Common myeloid progenitor, CD34-positive (primary cell): ENCODE measurements at regions not wholly inside any gene's neighbourhood (a gene's known extent, or its start where the extent isn't known, plus 50 kb on each side); places are given as distances from the start of the nearest gene placed in this dataset.

ENCODE experiments used
- CTCF ChIA-PET: fragments of 350-600 bp; sonication (Branson Sonifier 250); formaldehyde crosslinking; loops from one replicate; lab custom pipeline; 2021; ENCODE audit warnings: antibody characterized with exemption; lab: Charles Lee
- POLR2A ChIA-PET: fragments of 350-600 bp; sonication (Branson Sonifier 250); formaldehyde crosslinking; loops from one replicate; lab custom pipeline; 2021; ENCODE audit warnings: antibody characterized with exemption; lab: Charles Lee
- DNase-seq, 3 donors: peaks; one replicate each; pipeline versions ENCODE4 v3.0.0 to v3.0.0-alpha.2; 2013
- H3K27ac ChIP-seq, 2 experiments: 1 replicate in 1 of 2; 2 replicates in 1 of 2; pipeline ENCODE4 v1.7.0; 2013; ENCODE audit warnings: inconsistent platforms in 2 of 2, low read length in 2 of 2, mild to moderate bottlenecking in 2 of 2, low read depth in 1 of 2, moderate library complexity in 1 of 2; ENCODE audit not compliant: severe bottlenecking in 2 of 2, insufficient read depth in 1 of 2, poor library complexity in 1 of 2
- H3K27me3 ChIP-seq, 5 experiments: replicated peaks in 2 of 5; 1 replicate in 3 of 5; 2 replicates in 2 of 5; pipeline versions ENCODE4 v1.6.1 to v1.7.0; 2013; ENCODE audit warnings: low read length in 4 of 5, mild to moderate bottlenecking in 2 of 5, moderate library complexity in 2 of 5, inconsistent platforms in 1 of 5; ENCODE audit not compliant: insufficient read depth in 5 of 5, control insufficient read depth in 4 of 5
- H3K36me3 ChIP-seq, 4 experiments: 1 replicate in 2 of 4; 2 replicates in 2 of 4; pipeline versions ENCODE4 v1.6.1 to v1.7.0; 2013; ENCODE audit warnings: low read length in 3 of 4, control low read depth in 1 of 4, mild to moderate bottlenecking in 1 of 4; ENCODE audit not compliant: control insufficient read depth in 4 of 4, insufficient read depth in 4 of 4
- H3K4me1 ChIP-seq, 4 experiments: 1 replicate in 3 of 4; 2 replicates in 1 of 4; pipeline versions ENCODE4 v1.6.1 to v1.7.1; 2013; ENCODE audit warnings: low read length in 3 of 4, mild to moderate bottlenecking in 3 of 4, control low read depth in 1 of 4, inconsistent platforms in 1 of 4, moderate library complexity in 1 of 4; ENCODE audit not compliant: control insufficient read depth in 4 of 4, insufficient read depth in 4 of 4; ENCODE audit errors: control extremely low read depth in 1 of 4
- H3K4me3 ChIP-seq, 7 experiments: 1 replicate in 4 of 7; 2 replicates in 3 of 7; pipeline versions ENCODE4 v1.5.1 to v1.7.0; 2013; ENCODE audit warnings: mild to moderate bottlenecking in 7 of 7, low read length in 6 of 7, moderate library complexity in 6 of 7, inconsistent platforms in 2 of 7, low read depth in 2 of 7, control low read depth in 1 of 7; ENCODE audit not compliant: insufficient read depth in 4 of 7, control insufficient read depth in 1 of 7; ENCODE audit errors: extremely low read depth in 1 of 7
- H3K9me3 ChIP-seq, 5 experiments: 1 replicate in 4 of 5; 2 replicates in 1 of 5; pipeline versions ENCODE4 v1.6.1 to v1.7.1; 2013; ENCODE audit warnings: low read length in 4 of 5, mild to moderate bottlenecking in 2 of 5, inconsistent platforms in 1 of 5, low read depth in 1 of 5, moderate library complexity in 1 of 5; ENCODE audit not compliant: control insufficient read depth in 4 of 5, insufficient read depth in 2 of 5; ENCODE audit errors: control extremely low read depth in 1 of 5
- WGBS: methylation state at CpG from one replicate; pipeline ENCODE4 v1.1.5; 2013; ENCODE audit not compliant: insufficient coverage; 5-methylcytosine and 5-hydroxymethylcytosine counted together

DNA sequence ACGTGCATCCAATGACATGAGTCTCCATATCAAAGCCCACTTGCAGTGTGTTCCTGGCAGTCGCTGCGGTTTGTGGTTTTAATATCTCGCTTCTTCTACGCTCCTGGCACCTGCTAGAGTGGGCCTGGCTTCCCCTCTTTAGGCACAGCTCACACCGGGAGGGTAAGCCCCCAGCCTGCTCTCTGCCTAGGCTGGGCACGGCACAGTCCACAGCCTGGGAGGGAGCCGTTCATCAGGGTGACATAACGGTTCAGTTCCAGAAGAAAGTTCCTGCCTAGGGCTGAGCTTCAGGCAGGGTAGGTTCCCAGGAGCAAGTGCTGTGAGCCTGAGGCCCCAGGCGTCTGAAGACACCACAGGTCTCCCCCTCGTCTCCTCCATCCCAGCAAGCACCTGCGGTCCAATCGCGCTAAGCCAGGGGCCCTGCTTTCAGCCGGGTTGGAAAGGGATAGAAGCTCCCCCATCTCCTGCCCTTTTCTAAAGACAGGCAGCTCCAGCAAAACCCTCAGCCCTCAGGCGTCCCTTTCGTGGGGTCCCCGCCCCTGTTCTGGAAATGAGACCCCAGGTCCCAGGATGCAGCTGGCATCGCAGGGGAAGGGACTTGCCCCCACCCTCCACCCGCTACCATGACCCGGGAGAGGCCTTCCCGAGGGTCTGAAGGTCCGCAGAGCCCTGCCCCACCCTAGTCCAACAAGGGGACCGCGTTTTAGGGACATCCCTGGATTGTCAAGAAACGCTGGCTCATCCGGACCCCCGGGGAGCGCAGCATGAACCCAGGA is 121.6 kb upstream of the ZNF507 start:
- Histone ChIP-seq H3K27me3 (peaks cover 2 to 17% (median 4%) of the 10 kb centered on the region in 5 experiments), H3K4me1 (peaks cover 0 to 35% (median 19%) of the 10 kb centered on the region in 4 experiments), H3K9me3 (no peaks in the 10 kb centered on the region), H3K4me3 (peak overlapping the region in 6 of 7 experiments; percentile 19 to 73 (median 47)), H3K36me3 (no peaks in the 10 kb centered on the region), H3K27ac (no peak overlapping the region)
- ChIA-PET CTCF (interaction anchor here (0.7 to 2.4 kb wide), 22 partner anchors 18 to 1557 kb away, joined by 3 to 17 read pairs (median 4); no protein-coding TSS in a partner anchor), POLR2A (interaction anchor here (1.2 kb wide), 1 partner anchor 22 kb away, joined by 5 read pairs; no protein-coding TSS in a partner anchor)
- WGBS, result 1% methylated on average over 27 of the region's 29 CpGs
- peak; percentile 86 to 97 (median 95) for DNase-seq

GRCh38 chr19:32224371-32225244 is 120.8 kb upstream of the ZNF507 start:
- Histone ChIP-seq H3K4me1 (peaks cover 0 to 32% (median 18%) of the 10 kb centered on the region in 4 experiments), H3K9me3 (no peaks in the 10 kb centered on the region), H3K27me3 (peaks cover 2 to 15% (median 4%) of the 10 kb centered on the region in 5 experiments), H3K27ac (no peak overlapping the region), H3K36me3 (no peaks in the 10 kb centered on the region), H3K4me3 (peak overlapping the region in 6 of 7 experiments; percentile 19 to 73 (median 47))
- CTCF ChIA-PET, result interaction anchor here (0.7 to 2.4 kb wide), 25 partner anchors 15 to 1558 kb away, joined by 3 to 17 read pairs (median 4); no protein-coding TSS in a partner anchor
- POLR2A ChIA-PET, result no interaction called here
- DNase-seq, result peak; percentile 78 to 89 (median 81)
- WGBS, result 3% methylated on average over 42 of the region's 51 CpGs

GRCh38 chr19:32227561-32228165 is 117.7 kb upstream of the ZNF507 start:
- POLR2A ChIA-PET, result no interaction called here
- DNase-seq, result no peak
- peaks cover 0 to 21% (median 15%) of the 10 kb centered on the region in 4 experiments for H3K4me1 ChIP-seq
- WGBS, result 92% methylated on average over 28 of the region's 29 CpGs
- H3K27me3 ChIP-seq, result peaks cover 2 to 22% (median 8%) of the 10 kb centered on the region in 5 experiments
- no peaks in the 10 kb centered on the region for H3K9me3 ChIP-seq
- no peaks in the 10 kb centered on the region for H3K36me3 ChIP-seq
- no peak overlapping the region for H3K27ac ChIP-seq
- no peak overlapping the region for H3K4me3 ChIP-seq
- CTCF ChIA-PET, result interaction anchor here (0.6 kb wide), 1 partner anchor 1442 kb away, joined by 3 read pairs; no protein-coding TSS in a partner anchor

GRCh38 chr19:32230441-32230840 is 115.0 kb upstream of the ZNF507 start:
- POLR2A ChIA-PET, result no interaction called here
- no peak for DNase-seq
- H3K9me3 ChIP-seq, result no peaks in the 10 kb centered on the region
- no peak overlapping the region for H3K27ac ChIP-seq
- CTCF ChIA-PET, result no interaction called here
- peaks cover 0 to 22% (median 2%) of the 10 kb centered on the region in 5 experiments for H3K27me3 ChIP-seq
- WGBS, result 38% methylated on average over 6 of the region's 6 CpGs
- no peaks in the 10 kb centered on the region for H3K36me3 ChIP-seq
- no peaks in the 10 kb centered on the region for H3K4me1 ChIP-seq
- no peak overlapping the region for H3K4me3 ChIP-seq

- Histone ChIP-seq H3K27me3 (peaks cover 0 to 22% (median 2%) of the 10 kb centered on the region in 5 experiments), H3K4me3 (no peak overlapping the region), H3K36me3 (no peaks in the 10 kb centered on the region), H3K4me1 (no peaks in the 10 kb centered on the region), H3K27ac (no peak overlapping the region), H3K9me3 (no peaks in the 10 kb centered on the region)
- 89% methylated on average over 5 of the region's 8 CpGs for WGBS
- no peak for DNase-seq
- CTCF ChIA-PET, result no interaction called here
- POLR2A ChIA-PET, result no interaction called here
These were observed 114.4 kb upstream of the ZNF507 start for GRCh38 chr19:32231020-32231419.

- H3K27ac ChIP-seq, result no peak overlapping the region
- ChIA-PET POLR2A (no interaction called here), CTCF (no interaction called here)
- H3K27me3 ChIP-seq, result peaks cover 0 to 22% (median 2%) of the 10 kb centered on the region in 5 experiments
- no peak for DNase-seq
- H3K4me1 ChIP-seq, result no peaks in the 10 kb centered on the region
- 97% methylated on average over 6 of the region's 6 CpGs for WGBS
- H3K36me3 ChIP-seq, result no peaks in the 10 kb centered on the region
- H3K4me3 ChIP-seq, result no peak overlapping the region
- H3K9me3 ChIP-seq, result no peaks in the 10 kb centered on the region
These were observed 113.7 kb upstream of the ZNF507 start for GRCh38 chr19:32231691-32232090.
